ENCODE measurements at regions not wholly inside any gene's neighbourhood (a gene's known extent, or its start where the extent isn't known, plus 50 kb on each side); places are given as distances from the start of the nearest gene placed in this dataset.

DNA sequence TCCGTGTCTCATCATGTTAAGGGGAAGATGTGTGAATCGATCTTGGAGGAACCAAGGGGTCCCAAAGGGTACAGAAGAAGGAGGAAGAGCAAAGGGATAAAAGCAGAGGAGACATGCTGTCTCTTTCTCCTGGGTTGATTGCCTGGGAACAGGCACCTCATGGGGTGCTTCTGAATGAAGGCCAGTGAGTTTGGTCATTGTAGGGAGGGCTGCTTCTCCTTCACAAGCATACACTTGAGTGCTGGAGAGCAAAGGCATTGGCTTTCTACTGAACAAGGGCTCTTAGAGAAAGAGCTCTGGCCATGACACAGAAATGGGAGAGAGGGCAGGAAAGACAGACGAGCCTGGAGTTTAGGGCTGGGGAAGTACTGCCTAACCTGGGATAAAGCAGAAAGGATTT lies 146.7 kb upstream of the NPY start:
- WGBS (ENCODE audit: insufficient coverage, low coverage, low lambda C conversion rate, missing lambda C conversion rate) = 47% methylated on average over 3 of the region's 3 CpGs
- Histone ChIP-seq H3K4me1 (no peaks in the 10 kb centered on the region), H3K27me3 (no peaks in the 10 kb centered on the region), H3K36me3 (no peaks in the 10 kb centered on the region), H3K27ac (no peak overlapping the region), H3K4me3 (no peak overlapping the region), H3K9me3 (no peaks in the 10 kb centered on the region)
- no peak for DNase-seq
- no peak for TF ChIP-seq POLR2A (IDR thresholded peaks at IDR 0.05)
- TF ChIP-seq, protein P1, sequence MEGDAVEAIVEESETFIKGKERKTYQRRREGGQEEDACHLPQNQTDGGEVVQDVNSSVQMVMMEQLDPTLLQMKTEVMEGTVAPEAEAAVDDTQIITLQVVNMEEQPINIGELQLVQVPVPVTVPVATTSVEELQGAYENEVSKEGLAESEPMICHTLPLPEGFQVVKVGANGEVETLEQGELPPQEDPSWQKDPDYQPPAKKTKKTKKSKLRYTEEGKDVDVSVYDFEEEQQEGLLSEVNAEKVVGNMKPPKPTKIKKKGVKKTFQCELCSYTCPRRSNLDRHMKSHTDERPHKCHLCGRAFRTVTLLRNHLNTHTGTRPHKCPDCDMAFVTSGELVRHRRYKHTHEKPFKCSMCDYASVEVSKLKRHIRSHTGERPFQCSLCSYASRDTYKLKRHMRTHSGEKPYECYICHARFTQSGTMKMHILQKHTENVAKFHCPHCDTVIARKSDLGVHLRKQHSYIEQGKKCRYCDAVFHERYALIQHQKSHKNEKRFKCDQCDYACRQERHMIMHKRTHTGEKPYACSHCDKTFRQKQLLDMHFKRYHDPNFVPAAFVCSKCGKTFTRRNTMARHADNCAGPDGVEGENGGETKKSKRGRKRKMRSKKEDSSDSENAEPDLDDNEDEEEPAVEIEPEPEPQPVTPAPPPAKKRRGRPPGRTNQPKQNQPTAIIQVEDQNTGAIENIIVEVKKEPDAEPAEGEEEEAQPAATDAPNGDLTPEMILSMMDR (IDR thresholded peaks at IDR 0.05) = no peak
- intact Hi-C loops (cut with DNase I) = no loop called here
- no peak for ATAC-seq

- H3K4me3 ChIP-seq = no peak overlapping the region
- H3K4me1 ChIP-seq = no peaks in the 10 kb centered on the region
- ATAC-seq (no peak), DNase-seq (no peak)
- intact Hi-C loops (cut with DNase I) = no loop called here
- H3K36me3 ChIP-seq = no peaks in the 10 kb centered on the region
- no peak overlapping the region for H3K27ac ChIP-seq
- no peaks in the 10 kb centered on the region for H3K27me3 ChIP-seq
- H3K9me3 ChIP-seq = no peaks in the 10 kb centered on the region
- TF ChIP-seq, protein P1 (IDR thresholded peaks at IDR 0.05) = no peak
- no peak for TF ChIP-seq POLR2A (IDR thresholded peaks at IDR 0.05)
Observed at GRCh38 chr7:24138343-24138742, 145.6 kb upstream of the NPY start.

DNA sequence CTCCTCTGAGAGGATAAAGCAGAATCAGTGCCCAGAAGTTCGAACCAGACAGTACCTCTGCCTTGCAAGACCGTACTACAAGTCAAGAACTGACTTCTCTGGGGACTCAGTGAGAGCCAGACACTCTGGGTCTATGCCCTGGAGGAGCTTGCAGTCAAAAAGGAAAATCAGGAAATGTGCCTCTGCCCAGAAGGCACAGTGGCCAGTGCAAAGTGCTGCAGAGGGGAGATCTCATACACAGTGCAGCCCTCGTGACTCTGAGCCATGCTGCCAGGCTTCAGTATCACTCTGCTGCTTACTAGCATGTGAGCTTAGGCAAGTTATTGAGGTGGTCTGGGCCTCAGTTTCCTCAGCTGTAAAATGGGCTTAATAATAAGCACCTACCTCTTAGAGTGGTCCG lies 144.0 kb upstream of the NPY start:
- intact Hi-C loops (cut with DNase I) = no loop called here
- ATAC-seq = no peak
- no peak for TF ChIP-seq POLR2A (IDR thresholded peaks at IDR 0.05)
- TF ChIP-seq, protein P1 (IDR thresholded peaks at IDR 0.05) = no peak
- Histone ChIP-seq H3K4me3 (no peak overlapping the region), H3K9me3 (no peaks in the 10 kb centered on the region), H3K36me3 (no peaks in the 10 kb centered on the region), H3K4me1 (no peaks in the 10 kb centered on the region), H3K27ac (no peak overlapping the region), H3K27me3 (no peaks in the 10 kb centered on the region)
- DNase-seq = no peak
- 71% methylated on average over 4 of the region's 4 CpGs for WGBS (ENCODE audit: insufficient coverage, low coverage, low lambda C conversion rate, missing lambda C conversion rate)

GRCh38 chr7:24141874-24142509 lies 142.0 kb upstream of the NPY start:
- no peaks in the 10 kb centered on the region for H3K36me3 ChIP-seq
- ATAC-seq = no peak
- DNase-seq = no peak
- no peaks in the 10 kb centered on the region for H3K4me1 ChIP-seq
- H3K27ac ChIP-seq = no peak overlapping the region
- TF ChIP-seq POLR2A (IDR thresholded peaks at IDR 0.05) = no peak
- TF ChIP-seq, protein P1 (IDR thresholded peaks at IDR 0.05) = no peak
- H3K9me3 ChIP-seq = no peaks in the 10 kb centered on the region
- H3K4me3 ChIP-seq = no peak overlapping the region
- 70% methylated on average over 10 of the region's 15 CpGs for WGBS (ENCODE audit: insufficient coverage, low coverage, low lambda C conversion rate, missing lambda C conversion rate)
- no peaks in the 10 kb centered on the region for H3K27me3 ChIP-seq
- intact Hi-C loops (cut with DNase I) = no loop called here

- Histone ChIP-seq H3K36me3 (no peaks in the 10 kb centered on the region), H3K27me3 (no peaks in the 10 kb centered on the region), H3K4me3 (no peak overlapping the region), H3K4me1 (no peaks in the 10 kb centered on the region), H3K27ac (no peak overlapping the region), H3K9me3 (no peaks in the 10 kb centered on the region)
- no peak for ATAC-seq
- intact Hi-C loops (cut with DNase I) = no loop called here
- WGBS (ENCODE audit: insufficient coverage, low coverage, low lambda C conversion rate, missing lambda C conversion rate) = 80% methylated on average over 1 of the region's 4 CpGs
- DNase-seq = no peak
- TF ChIP-seq POLR2A (IDR thresholded peaks at IDR 0.05) = no peak
- TF ChIP-seq, protein P1 (IDR thresholded peaks at IDR 0.05) = no peak
Observed at GRCh38 chr7:24143547-24143946, 140.4 kb upstream of the NPY start.
